T-helper 2 cell treated with Interferon-gamma antibody and Interleukin-4, amounts not matched to agents 5 μg/mL and 100 μg/mL, for 36 hours (primary cell): ENCODE measurements at regions not wholly inside any gene's neighbourhood (a gene's known extent, or its start where the extent isn't known, plus 50 kb on each side); places are given as distances from the start of the nearest gene placed in this dataset.

Experiments used
- DNase-seq: peaks from one replicate; pipeline ENCODE4 v3.0.0; 2021; ENCODE audit warnings: low spot score
- H3K27ac Mint-ChIP-seq: one replicate; pipeline ENCODE4 v1.8.0; 2021; ENCODE audit warnings: mild to moderate bottlenecking, mixed read lengths
- H3K27me3 Mint-ChIP-seq: one replicate; pipeline ENCODE4 v1.8.0; 2021; ENCODE audit warnings: low read depth, mixed read lengths
- H3K36me3 Mint-ChIP-seq: one replicate; pipeline ENCODE4 v1.8.0; 2021; ENCODE audit warnings: low read depth, mixed read lengths
- H3K4me1 Mint-ChIP-seq: one replicate; pipeline ENCODE4 v1.8.0; 2021; ENCODE audit warnings: low read depth, mixed read lengths
- H3K4me3 Mint-ChIP-seq: one replicate; pipeline ENCODE4 v1.8.0; 2022; ENCODE audit warnings: mild to moderate bottlenecking, moderate library complexity, mixed read lengths
- H3K9me3 Mint-ChIP-seq: one replicate; pipeline ENCODE4 v1.8.0; 2021; ENCODE audit warnings: mixed read lengths

- Mint-ChIP-seq H3K36me3 (no peaks in the 10 kb centered on the region), H3K4me1 (no peaks in the 10 kb centered on the region), H3K27ac (no peak overlapping the region), H3K9me3 (no peaks in the 10 kb centered on the region), H3K4me3 (no peak overlapping the region), H3K27me3 (no peaks in the 10 kb centered on the region)
- DNase-seq: no peak
Measured at GRCh38 chr20:10802236-10802635, 128.4 kb upstream of the JAG1 start.

DNA sequence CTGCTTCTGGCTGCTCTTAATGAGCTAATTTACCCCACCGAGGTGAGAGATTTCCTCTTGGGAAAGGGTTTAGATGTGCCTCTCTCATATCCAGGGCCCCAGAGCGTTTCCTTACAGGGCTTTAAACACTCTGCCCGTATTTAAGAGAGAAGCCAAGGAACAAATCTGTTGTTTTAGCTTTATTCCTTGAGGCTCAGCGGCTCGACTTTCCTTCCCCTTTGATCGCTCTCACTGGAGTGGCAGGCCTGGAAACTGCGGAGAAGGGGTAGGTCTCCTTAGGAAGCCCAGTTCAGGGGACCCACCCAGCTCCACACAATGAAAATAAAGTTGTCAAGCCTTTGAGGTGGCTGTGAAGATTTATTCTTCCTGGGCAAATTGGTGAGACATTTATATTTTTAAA, 132.0 kb upstream of the JAG1 start:
- Mint-ChIP-seq H3K36me3 (no peaks in the 10 kb centered on the region), H3K4me3 (no peak overlapping the region), H3K4me1 (no peaks in the 10 kb centered on the region), H3K9me3 (no peaks in the 10 kb centered on the region), H3K27ac (no peak overlapping the region), H3K27me3 (no peaks in the 10 kb centered on the region)
- no peak for DNase-seq

GRCh38 chr20:10806539-10806938, 132.7 kb upstream of the JAG1 start:
- Mint-ChIP-seq H3K27me3 (no peaks in the 10 kb centered on the region), H3K9me3 (no peaks in the 10 kb centered on the region), H3K36me3 (no peaks in the 10 kb centered on the region), H3K4me1 (no peaks in the 10 kb centered on the region), H3K4me3 (no peak overlapping the region), H3K27ac (no peak overlapping the region)
- DNase-seq: no peak

- H3K9me3 Mint-ChIP-seq: no peaks in the 10 kb centered on the region
- no peaks in the 10 kb centered on the region for H3K4me1 Mint-ChIP-seq
- DNase-seq: no peak
- no peak overlapping the region for H3K27ac Mint-ChIP-seq
- no peaks in the 10 kb centered on the region for H3K36me3 Mint-ChIP-seq
- no peak overlapping the region for H3K4me3 Mint-ChIP-seq
- no peaks in the 10 kb centered on the region for H3K27me3 Mint-ChIP-seq
Measured at GRCh38 chr20:10807013-10807412, 133.2 kb upstream of the JAG1 start.

- H3K4me3 Mint-ChIP-seq: no peak overlapping the region
- no peak for DNase-seq
- no peak overlapping the region for H3K27ac Mint-ChIP-seq
- H3K27me3 Mint-ChIP-seq: no peaks in the 10 kb centered on the region
- no peaks in the 10 kb centered on the region for H3K4me1 Mint-ChIP-seq
- no peaks in the 10 kb centered on the region for H3K9me3 Mint-ChIP-seq
- H3K36me3 Mint-ChIP-seq: no peaks in the 10 kb centered on the region
Measured at GRCh38 chr20:10812759-10813327, 139.0 kb upstream of the JAG1 start.

DNA sequence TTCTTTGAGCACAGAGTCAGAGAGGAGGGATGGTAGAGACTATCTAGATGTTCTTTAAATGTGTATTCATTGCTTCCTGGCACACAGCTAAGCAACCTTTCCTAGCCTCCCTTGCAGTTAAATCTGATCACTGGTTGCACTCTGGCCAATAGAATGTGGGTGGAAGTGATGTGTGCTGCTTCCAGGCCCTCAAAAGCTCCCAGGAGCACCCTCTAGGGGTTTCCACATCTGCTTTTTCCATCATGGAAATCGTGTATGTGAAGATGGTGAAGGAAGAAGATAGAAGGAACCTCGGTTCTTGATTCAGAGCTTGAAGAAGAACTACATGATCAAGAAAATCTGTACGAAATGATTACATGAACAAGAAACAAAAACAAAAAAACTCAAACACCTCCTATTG, 149.8 kb upstream of the JAG1 start:
- no peaks in the 10 kb centered on the region for H3K27me3 Mint-ChIP-seq
- H3K4me3 Mint-ChIP-seq: no peak overlapping the region
- no peaks in the 10 kb centered on the region for H3K9me3 Mint-ChIP-seq
- no peak for DNase-seq
- no peaks in the 10 kb centered on the region for H3K4me1 Mint-ChIP-seq
- H3K36me3 Mint-ChIP-seq: no peaks in the 10 kb centered on the region
- H3K27ac Mint-ChIP-seq: no peak overlapping the region

DNA sequence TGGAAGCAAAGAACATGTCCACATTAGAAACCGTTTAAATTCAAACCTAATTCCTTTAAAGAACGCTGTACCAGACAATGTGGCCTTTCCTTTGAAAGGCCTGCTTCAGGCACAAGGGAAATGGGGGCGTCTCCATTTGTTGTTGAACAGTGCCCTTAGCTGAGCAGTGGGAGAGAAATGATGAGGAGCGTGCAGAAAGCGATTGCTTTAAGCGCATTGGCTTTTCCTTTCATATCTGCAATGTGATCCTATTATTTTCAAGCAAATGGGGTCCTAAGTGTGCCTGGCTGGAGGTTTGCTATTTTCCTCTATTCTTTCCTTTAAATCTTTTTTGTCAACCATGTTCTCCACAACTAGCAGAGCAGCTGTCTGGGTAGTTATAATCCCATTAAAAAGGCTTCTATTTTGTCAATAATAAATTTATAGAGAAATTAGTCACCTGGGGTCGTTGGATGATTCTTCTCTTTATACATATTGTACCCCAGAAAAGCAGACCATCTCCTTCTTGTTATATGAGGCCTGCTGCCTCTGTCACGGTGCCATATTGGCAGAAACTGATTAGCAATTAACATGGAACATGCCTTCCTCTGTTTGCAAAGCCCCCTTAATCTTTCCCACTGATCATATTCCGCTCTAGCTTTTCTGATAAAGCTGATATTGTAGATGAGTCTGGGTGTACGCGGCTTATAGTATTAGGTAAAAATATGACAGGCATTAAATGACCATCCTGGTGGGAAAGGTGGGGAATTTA, 151.1 kb upstream of the JAG1 start:
- Mint-ChIP-seq H3K4me3 (no peak overlapping the region), H3K9me3 (no peaks in the 10 kb centered on the region), H3K27ac (no peak overlapping the region), H3K36me3 (no peaks in the 10 kb centered on the region), H3K27me3 (no peaks in the 10 kb centered on the region), H3K4me1 (no peaks in the 10 kb centered on the region)
- no peak for DNase-seq

DNA sequence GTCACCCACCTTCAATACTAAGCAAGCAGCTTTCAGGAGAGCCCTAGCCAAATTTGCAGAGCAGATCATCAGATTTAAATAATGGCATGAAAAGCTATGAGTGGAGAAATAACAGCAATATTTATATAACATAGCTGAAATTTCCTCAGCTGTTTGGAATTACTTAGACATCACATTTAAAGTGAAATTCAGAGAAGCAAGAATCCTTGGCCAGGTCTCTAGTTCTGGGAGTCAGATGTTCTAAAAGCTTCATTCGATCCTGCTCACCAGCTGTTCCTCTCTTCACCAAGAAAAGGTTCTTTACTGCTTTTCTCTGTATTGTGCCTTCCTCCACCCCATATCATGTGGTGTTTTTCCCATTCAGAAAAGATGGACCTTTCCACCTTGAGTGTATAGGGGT, 152.3 kb upstream of the JAG1 start:
- no peak overlapping the region for H3K4me3 Mint-ChIP-seq
- DNase-seq: no peak
- no peaks in the 10 kb centered on the region for H3K36me3 Mint-ChIP-seq
- H3K27ac Mint-ChIP-seq: no peak overlapping the region
- H3K27me3 Mint-ChIP-seq: no peaks in the 10 kb centered on the region
- no peaks in the 10 kb centered on the region for H3K4me1 Mint-ChIP-seq
- H3K9me3 Mint-ChIP-seq: no peaks in the 10 kb centered on the region

DNA sequence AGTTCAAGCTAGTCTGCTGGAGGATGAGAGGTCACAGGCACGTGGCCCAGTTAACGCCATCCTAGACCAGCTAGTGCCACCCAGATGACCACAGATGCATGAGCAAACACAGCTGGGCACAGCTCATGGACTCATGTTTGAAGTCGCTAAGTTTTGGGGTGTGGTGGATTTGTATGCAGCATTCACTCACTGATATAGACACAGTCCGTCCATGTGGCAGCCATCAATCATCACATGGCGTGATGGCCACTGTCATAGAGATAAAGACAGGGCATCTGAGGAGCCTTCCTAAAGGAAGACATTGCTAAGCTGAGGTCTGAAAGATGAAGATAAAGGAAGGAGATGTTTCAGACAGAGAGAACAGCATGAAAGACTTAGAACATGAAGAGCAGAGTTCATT, 154.4 kb upstream of the JAG1 start:
- no peak overlapping the region for H3K4me3 Mint-ChIP-seq
- no peak for DNase-seq
- H3K36me3 Mint-ChIP-seq: no peaks in the 10 kb centered on the region
- no peaks in the 10 kb centered on the region for H3K27me3 Mint-ChIP-seq
- no peaks in the 10 kb centered on the region for H3K4me1 Mint-ChIP-seq
- H3K27ac Mint-ChIP-seq: no peak overlapping the region
- H3K9me3 Mint-ChIP-seq: no peaks in the 10 kb centered on the region

- Mint-ChIP-seq H3K36me3 (no peaks in the 10 kb centered on the region), H3K4me3 (no peak overlapping the region), H3K27me3 (no peaks in the 10 kb centered on the region), H3K27ac (no peak overlapping the region), H3K9me3 (no peaks in the 10 kb centered on the region), H3K4me1 (no peaks in the 10 kb centered on the region)
- no peak for DNase-seq
Measured at GRCh38 chr20:10832141-10832540, 158.3 kb upstream of the JAG1 start.

DNA sequence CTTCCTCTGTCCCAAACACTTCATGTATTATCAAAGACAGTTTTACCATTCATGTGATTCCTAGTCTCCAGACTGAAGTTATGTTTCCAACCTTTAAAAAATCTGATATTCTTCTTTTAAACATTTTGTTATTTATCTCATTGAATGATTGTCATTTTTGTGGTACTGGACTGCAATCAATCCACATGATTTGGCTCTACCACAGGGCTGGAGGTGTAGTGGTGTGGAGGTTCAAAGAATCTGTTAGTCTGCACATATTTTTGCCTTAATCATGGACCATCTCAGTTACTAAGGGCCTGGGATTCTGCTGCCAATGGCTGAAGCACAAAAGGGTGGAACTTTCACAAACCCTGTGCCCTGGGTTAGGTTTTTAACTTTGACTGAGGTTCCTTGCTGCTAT, 164.1 kb upstream of the JAG1 start:
- Mint-ChIP-seq H3K4me1 (no peaks in the 10 kb centered on the region), H3K4me3 (no peak overlapping the region)
- no peak for DNase-seq

DNA sequence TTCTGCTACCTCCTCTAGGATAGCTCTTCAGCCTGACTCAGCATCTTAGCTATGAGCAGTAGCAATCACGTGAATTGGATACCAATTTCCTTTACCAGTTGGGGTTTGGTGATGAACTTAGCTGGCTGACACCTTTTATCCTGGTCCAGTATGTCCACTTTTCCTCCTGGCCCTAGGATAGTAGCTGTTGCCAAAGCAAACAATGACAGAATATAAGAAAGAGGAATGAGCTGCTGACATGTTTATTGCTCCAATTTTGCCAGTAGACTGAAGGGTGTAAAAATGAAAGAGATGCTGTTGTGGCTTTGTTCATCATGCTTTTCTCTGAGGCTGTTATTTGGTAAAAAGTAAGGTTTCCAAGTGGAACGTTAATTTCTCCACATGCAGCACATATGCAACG, 168.3 kb upstream of the JAG1 start:
- Mint-ChIP-seq H3K9me3 (peaks cover 18% of the 10 kb centered on the region), H3K4me3 (no peak overlapping the region), H3K36me3 (no peaks in the 10 kb centered on the region), H3K27me3 (no peaks in the 10 kb centered on the region), H3K4me1 (no peaks in the 10 kb centered on the region), H3K27ac (no peak overlapping the region)
- no peak for DNase-seq

More for the DNA sequence above, 164.1 kb upstream of the JAG1 start:
- H3K27ac Mint-ChIP-seq: no peak overlapping the region
- H3K27me3 Mint-ChIP-seq: no peaks in the 10 kb centered on the region
- no peaks in the 10 kb centered on the region for H3K36me3 Mint-ChIP-seq
- peaks cover 18% of the 10 kb centered on the region for H3K9me3 Mint-ChIP-seq

GRCh38 chr20:10843146-10843711, 169.4 kb upstream of the JAG1 start:
- Mint-ChIP-seq H3K27ac (no peak overlapping the region), H3K36me3 (no peaks in the 10 kb centered on the region), H3K9me3 (peaks cover 18% of the 10 kb centered on the region), H3K4me1 (no peaks in the 10 kb centered on the region), H3K4me3 (no peak overlapping the region), H3K27me3 (no peaks in the 10 kb centered on the region)
- no peak for DNase-seq

- Mint-ChIP-seq H3K9me3 (peaks cover 10% of the 10 kb centered on the region), H3K27me3 (no peaks in the 10 kb centered on the region), H3K36me3 (no peaks in the 10 kb centered on the region), H3K27ac (no peak overlapping the region), H3K4me3 (no peak overlapping the region), H3K4me1 (no peaks in the 10 kb centered on the region)
- no peak for DNase-seq
Measured at GRCh38 chr20:10846766-10847165, 173.0 kb upstream of the JAG1 start.
